ENCODE measurements at regions not wholly inside any gene's neighbourhood (a gene's known extent, or its start where the extent isn't known, plus 50 kb on each side); places are given as distances from the start of the nearest gene placed in this dataset.
A peak's percentile ranks its signal among the peaks of the same experiment; 100 is the strongest.

- Mint-ChIP-seq H3K9me3 (peaks cover 6% of the 10 kb centered on the region), H3K4me3 (no peak overlapping the region), H3K27ac (no peak overlapping the region), H3K4me1 (no peaks in the 10 kb centered on the region), H3K27me3 (no peaks in the 10 kb centered on the region), H3K36me3 (ENCODE audit: low read depth) (no peaks in the 10 kb centered on the region)
- intact Hi-C loops (cut with micrococcal nuclease), result no loop called here
- DNase-seq, result no peak
These were observed 340.4 kb downstream of the TENT4A start for GRCh38 chr5:7053528-7054209.

GRCh38 chr5:7066471-7067235, 329.3 kb upstream of the ADCY2 start:
- no peaks in the 10 kb centered on the region for H3K4me1 Mint-ChIP-seq
- H3K36me3 Mint-ChIP-seq (ENCODE audit: low read depth), result no peaks in the 10 kb centered on the region
- H3K9me3 Mint-ChIP-seq, result no peaks in the 10 kb centered on the region
- intact Hi-C loops (cut with micrococcal nuclease), result no loop called here
- H3K27me3 Mint-ChIP-seq, result no peaks in the 10 kb centered on the region
- no peak for DNase-seq
- no peak overlapping the region for H3K4me3 Mint-ChIP-seq
- H3K27ac Mint-ChIP-seq, result no peak overlapping the region

DNA sequence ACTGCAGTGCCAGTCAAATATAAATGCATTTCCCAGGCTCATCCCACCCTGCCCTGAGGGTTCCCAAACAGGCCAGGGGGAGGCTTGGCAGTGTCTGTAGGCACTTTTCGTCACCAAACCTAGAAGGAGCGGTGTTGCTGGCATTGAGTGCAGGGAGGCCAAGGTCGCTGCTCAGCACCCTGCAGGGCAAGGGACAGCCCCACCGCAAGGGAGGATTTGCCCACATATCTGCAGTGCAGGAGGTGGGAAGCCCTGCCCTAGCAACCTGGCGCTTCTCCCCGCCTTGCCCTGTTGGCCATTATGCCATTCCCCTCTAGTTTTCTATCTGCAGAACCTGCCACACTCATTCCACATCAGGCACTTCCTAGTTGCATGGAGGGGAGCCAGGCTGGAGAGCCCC, 327.8 kb upstream of the ADCY2 start:
- H3K4me1 Mint-ChIP-seq, result no peaks in the 10 kb centered on the region
- H3K36me3 Mint-ChIP-seq (ENCODE audit: low read depth), result no peaks in the 10 kb centered on the region
- H3K27me3 Mint-ChIP-seq, result no peaks in the 10 kb centered on the region
- H3K27ac Mint-ChIP-seq, result no peak overlapping the region
- no peak overlapping the region for H3K4me3 Mint-ChIP-seq
- intact Hi-C loops (cut with micrococcal nuclease), result no loop called here
- no peaks in the 10 kb centered on the region for H3K9me3 Mint-ChIP-seq
- DNase-seq, result no peak

DNA sequence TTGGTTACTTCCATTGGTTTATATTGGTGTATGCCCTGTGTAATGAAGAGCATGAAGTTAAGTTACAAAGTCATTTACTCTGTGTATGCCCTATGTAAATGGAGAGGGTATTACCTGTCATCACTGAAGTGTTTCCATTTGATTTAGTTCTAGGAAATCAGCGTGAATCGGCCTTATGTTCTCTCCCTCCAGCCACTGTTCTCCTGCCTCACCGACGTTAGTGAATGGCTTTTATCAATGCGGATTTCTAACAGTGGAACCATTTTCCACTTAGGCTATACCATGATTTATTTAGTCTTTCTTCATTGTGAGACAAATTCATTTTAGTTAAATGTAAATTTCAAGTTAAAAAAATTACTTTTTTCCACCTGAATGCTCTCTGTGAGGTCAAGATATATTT, 327.0 kb upstream of the ADCY2 start:
- Mint-ChIP-seq H3K4me1 (no peaks in the 10 kb centered on the region), H3K9me3 (no peaks in the 10 kb centered on the region), H3K36me3 (ENCODE audit: low read depth) (no peaks in the 10 kb centered on the region), H3K27ac (no peak overlapping the region), H3K27me3 (no peaks in the 10 kb centered on the region), H3K4me3 (no peak overlapping the region)
- intact Hi-C loops (cut with micrococcal nuclease), result no loop called here
- no peak for DNase-seq

DNA sequence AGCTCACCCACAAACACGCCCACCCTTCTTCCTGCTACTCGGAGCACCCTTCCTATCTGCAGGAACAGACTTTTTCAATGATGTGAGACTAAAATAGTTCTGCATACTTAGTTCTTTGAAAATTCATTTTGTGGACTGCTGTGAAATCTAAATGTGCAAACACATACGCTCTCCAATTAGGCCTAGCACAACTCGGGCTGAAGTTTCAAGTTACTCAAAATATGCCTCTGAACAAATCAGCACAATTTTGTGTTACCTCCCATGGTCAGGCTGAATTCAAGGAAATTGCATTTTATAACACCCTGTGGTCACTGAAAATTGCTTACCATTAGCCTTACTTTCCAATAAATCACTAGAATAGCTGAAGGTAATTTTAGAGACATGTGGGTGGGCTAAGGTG, 323.8 kb upstream of the ADCY2 start:
- no peaks in the 10 kb centered on the region for H3K4me1 Mint-ChIP-seq

DNA sequence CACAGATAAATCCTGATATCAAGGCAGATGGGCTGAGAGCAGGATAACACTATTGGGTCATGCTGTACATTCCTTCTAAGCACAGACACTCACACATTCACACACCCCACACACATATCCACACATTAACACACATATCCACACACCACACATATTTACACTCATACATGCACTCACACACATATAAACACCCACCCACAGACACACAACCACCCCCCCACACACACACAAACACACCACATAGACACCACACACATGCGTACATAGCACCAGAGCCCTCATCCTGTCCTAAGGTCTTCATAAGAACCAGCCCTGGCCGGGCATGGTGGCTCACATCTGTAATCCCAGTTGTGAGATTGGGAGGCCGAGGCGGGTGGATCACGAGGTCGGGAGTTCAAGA, 322.3 kb upstream of the ADCY2 start:
- Mint-ChIP-seq H3K27me3 (no peaks in the 10 kb centered on the region), H3K9me3 (no peaks in the 10 kb centered on the region), H3K4me3 (no peak overlapping the region), H3K4me1 (no peaks in the 10 kb centered on the region), H3K36me3 (ENCODE audit: low read depth) (no peaks in the 10 kb centered on the region), H3K27ac (no peak overlapping the region)
- DNase-seq, result no peak
- intact Hi-C loops (cut with micrococcal nuclease), result no loop called here

More for the DNA sequence above, 323.8 kb upstream of the ADCY2 start:
- no peak overlapping the region for H3K4me3 Mint-ChIP-seq
- intact Hi-C loops (cut with micrococcal nuclease), result no loop called here
- DNase-seq, result no peak
- no peak overlapping the region for H3K27ac Mint-ChIP-seq
- no peaks in the 10 kb centered on the region for H3K36me3 Mint-ChIP-seq (ENCODE audit: low read depth)
- H3K9me3 Mint-ChIP-seq, result no peaks in the 10 kb centered on the region
- H3K27me3 Mint-ChIP-seq, result no peaks in the 10 kb centered on the region

DNA sequence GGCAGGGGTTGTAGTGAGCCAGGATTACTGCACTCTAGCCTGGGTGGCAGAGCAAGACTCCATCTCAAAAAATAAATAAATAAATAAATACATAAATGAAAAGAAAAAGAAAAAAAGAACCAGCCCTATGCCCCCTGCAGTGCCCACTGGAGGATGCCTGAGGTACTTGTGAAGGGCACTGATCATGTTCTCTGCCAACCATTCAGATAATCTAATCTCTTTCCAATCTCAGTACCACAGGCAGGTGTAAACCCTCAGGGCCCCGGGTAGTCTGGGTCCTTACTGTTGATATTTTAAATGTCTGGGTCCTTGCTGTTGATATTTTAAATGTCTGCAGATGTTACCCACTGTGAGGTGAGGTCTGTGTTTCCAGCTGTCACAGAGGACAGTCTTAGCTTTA, 321.8 kb upstream of the ADCY2 start:
- Mint-ChIP-seq H3K36me3 (ENCODE audit: low read depth) (no peaks in the 10 kb centered on the region), H3K27ac (no peak overlapping the region), H3K27me3 (no peaks in the 10 kb centered on the region), H3K4me1 (no peaks in the 10 kb centered on the region), H3K4me3 (no peak overlapping the region), H3K9me3 (no peaks in the 10 kb centered on the region)
- intact Hi-C loops (cut with micrococcal nuclease), result no loop called here
- DNase-seq, result no peak

GRCh38 chr5:7075470-7075869, 320.5 kb upstream of the ADCY2 start:
- Mint-ChIP-seq H3K36me3 (ENCODE audit: low read depth) (no peaks in the 10 kb centered on the region), H3K4me3 (no peak overlapping the region), H3K27ac (no peak overlapping the region), H3K4me1 (no peaks in the 10 kb centered on the region), H3K9me3 (no peaks in the 10 kb centered on the region), H3K27me3 (no peaks in the 10 kb centered on the region)
- no peak for DNase-seq
- intact Hi-C loops (cut with micrococcal nuclease), result no loop called here

DNA sequence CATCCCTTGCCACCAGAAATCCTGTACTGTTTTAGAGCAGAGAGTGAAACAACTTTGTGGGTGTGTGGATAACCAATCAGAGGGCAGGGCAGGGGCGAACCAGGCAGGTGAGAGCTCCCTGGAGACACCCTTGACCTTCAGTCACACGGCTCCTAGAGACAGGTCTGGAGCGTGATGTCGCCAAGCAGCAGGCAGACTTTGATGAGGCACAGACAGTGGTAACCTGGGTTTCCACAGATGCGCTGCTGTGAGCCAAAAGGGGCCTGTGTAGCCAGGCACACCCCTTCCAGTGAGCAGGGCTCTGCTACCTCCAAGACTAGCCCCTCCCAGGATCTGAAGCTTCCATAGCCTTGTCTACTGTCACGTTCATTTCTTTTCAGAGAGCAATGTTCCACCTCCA, 317.8 kb upstream of the ADCY2 start:
- Mint-ChIP-seq H3K9me3 (no peaks in the 10 kb centered on the region), H3K27ac (no peak overlapping the region)
- intact Hi-C loops (cut with micrococcal nuclease), result no loop called here

GRCh38 chr5:7078901-7079300, 317.0 kb upstream of the ADCY2 start:
- no peak for DNase-seq
- H3K36me3 Mint-ChIP-seq (ENCODE audit: low read depth), result no peaks in the 10 kb centered on the region
- no peaks in the 10 kb centered on the region for H3K9me3 Mint-ChIP-seq
- no peak overlapping the region for H3K4me3 Mint-ChIP-seq
- H3K4me1 Mint-ChIP-seq, result no peaks in the 10 kb centered on the region
- H3K27me3 Mint-ChIP-seq, result no peaks in the 10 kb centered on the region
- intact Hi-C loops (cut with micrococcal nuclease), result no loop called here
- H3K27ac Mint-ChIP-seq, result no peak overlapping the region

More for the DNA sequence above, 317.8 kb upstream of the ADCY2 start:
- Mint-ChIP-seq H3K4me3 (no peak overlapping the region), H3K27me3 (no peaks in the 10 kb centered on the region), H3K4me1 (no peaks in the 10 kb centered on the region), H3K36me3 (ENCODE audit: low read depth) (no peaks in the 10 kb centered on the region)
- no peak for DNase-seq

GRCh38 chr5:7080501-7080900, 315.4 kb upstream of the ADCY2 start:
- Mint-ChIP-seq H3K27me3 (no peaks in the 10 kb centered on the region), H3K36me3 (ENCODE audit: low read depth) (no peaks in the 10 kb centered on the region), H3K9me3 (no peaks in the 10 kb centered on the region), H3K27ac (no peak overlapping the region), H3K4me3 (no peak overlapping the region), H3K4me1 (no peaks in the 10 kb centered on the region)
- intact Hi-C loops (cut with micrococcal nuclease), result no loop called here
- no peak for DNase-seq

GRCh38 chr5:7087719-7088297, 308.1 kb upstream of the ADCY2 start:
- Mint-ChIP-seq H3K9me3 (no peaks in the 10 kb centered on the region), H3K36me3 (ENCODE audit: low read depth) (no peaks in the 10 kb centered on the region), H3K27me3 (no peaks in the 10 kb centered on the region), H3K4me3 (no peak overlapping the region), H3K4me1 (no peaks in the 10 kb centered on the region), H3K27ac (no peak overlapping the region)
- no peak for DNase-seq
- intact Hi-C loops (cut with micrococcal nuclease), result no loop called here

DNA sequence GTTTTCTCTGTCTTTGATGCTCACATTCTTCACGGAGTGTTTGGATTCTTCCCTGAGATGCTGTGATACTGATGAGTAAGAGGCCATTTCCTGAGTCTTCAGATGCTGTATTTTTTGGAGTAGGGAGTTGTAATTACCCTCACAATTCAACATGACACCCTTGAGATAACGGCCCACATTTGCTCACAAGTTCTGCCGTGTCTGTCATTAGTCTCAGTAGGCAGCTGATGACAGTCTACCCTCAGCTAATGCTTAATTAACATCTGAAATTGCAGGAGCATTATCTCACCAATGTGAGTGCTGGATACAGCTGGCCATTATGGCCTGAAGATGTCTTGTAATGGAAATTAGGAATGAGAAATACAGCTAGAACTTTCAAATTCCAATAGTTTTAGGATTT, 307.1 kb upstream of the ADCY2 start:
- H3K9me3 Mint-ChIP-seq, result no peaks in the 10 kb centered on the region
- no peaks in the 10 kb centered on the region for H3K4me1 Mint-ChIP-seq
- H3K27ac Mint-ChIP-seq, result no peak overlapping the region
- H3K27me3 Mint-ChIP-seq, result no peaks in the 10 kb centered on the region
- H3K36me3 Mint-ChIP-seq (ENCODE audit: low read depth), result no peaks in the 10 kb centered on the region
- no peak overlapping the region for H3K4me3 Mint-ChIP-seq
- DNase-seq, result no peak
- intact Hi-C loops (cut with micrococcal nuclease), result no loop called here

GRCh38 chr5:7094626-7095025, 301.3 kb upstream of the ADCY2 start:
- Mint-ChIP-seq H3K4me1 (no peaks in the 10 kb centered on the region), H3K27ac (no peak overlapping the region), H3K36me3 (ENCODE audit: low read depth) (no peaks in the 10 kb centered on the region), H3K4me3 (no peak overlapping the region), H3K9me3 (no peaks in the 10 kb centered on the region), H3K27me3 (no peaks in the 10 kb centered on the region)
- DNase-seq, result peak; percentile 58
- intact Hi-C loops (cut with micrococcal nuclease), result no loop called here
